PC-9 (cell line): ENCODE measurements at regions not wholly inside any gene's neighbourhood (a gene's known extent, or its start where the extent isn't known, plus 50 kb on each side); places are given as distances from the start of the nearest gene placed in this dataset.
A peak's percentile ranks its signal among the peaks of the same experiment; 100 is the strongest.

ENCODE experiments used
- BruUV-seq: library from RNA; stranded (reverse); fragments of 400-500 nt; replicated peaks from 2 replicates; lab custom pipeline; 2021; lab: Mats Ljungman, UMichigan
- CTCF ChIA-PET: fragments of 300-600 bp; sonication (Branson Sonifier 250); formaldehyde crosslinking; loops from one replicate; lab custom pipeline; 2022; ENCODE audit warnings: antibody characterized with exemption; lab: Charles Lee
- POLR2A ChIA-PET: fragments of 300-600 bp; sonication (Branson Sonifier 250); formaldehyde crosslinking; loops from one replicate; lab custom pipeline; 2022; ENCODE audit warnings: antibody characterized with exemption; ENCODE audit not compliant: unreplicated experiment; lab: Charles Lee
- DNase-seq, 2 experiments: peaks; one replicate each; pipeline versions ENCODE4 v3.0.0 to v3.0.0-alpha.2; 2015 to 2022; ENCODE audit warnings: mixed read lengths in 1 of 2
- H2AFZ ChIP-seq: fragments of 200-600 bp; sonication (generic); 2 replicates; pipeline ENCODE4 v1.8.1; 2017; ENCODE audit warnings: antibody characterized with exemption
- H3F3A ChIP-seq: fragments of 200-600 bp; sonication (generic); 2 replicates; pipeline ENCODE4 v1.8.1; 2017; ENCODE audit warnings: antibody characterized with exemption, mild to moderate bottlenecking, low read depth; ENCODE audit not compliant: insufficient read depth
- H3K27ac ChIP-seq: fragments of 200-600 bp; sonication (generic); 2 replicates; pipeline ENCODE4 v1.6.1; 2016; ENCODE audit warnings: mixed run types
- H3K27me3 ChIP-seq: fragments of 200-600 bp; sonication (generic); 2 replicates; pipeline ENCODE4 v1.6.1; 2016; ENCODE audit warnings: low read depth, mixed run types; ENCODE audit not compliant: insufficient read depth
- H3K36me3 ChIP-seq: fragments of 200-600 bp; sonication (generic); 2 replicates; pipeline ENCODE4 v1.6.1; 2016; ENCODE audit warnings: low read depth, mixed run types
- H3K4me1 ChIP-seq: fragments of 200-600 bp; sonication (generic); replicated peaks from 2 replicates; pipeline ENCODE4 v1.6.1; 2016; ENCODE audit warnings: mixed run types; ENCODE audit not compliant: insufficient read depth
- H3K4me2 ChIP-seq: fragments of 200-600 bp; sonication (generic); 2 replicates; pipeline ENCODE4 v1.6.1; 2017; ENCODE audit warnings: mixed run types
- H3K4me3 ChIP-seq: fragments of 200-600 bp; sonication (generic); 2 replicates; pipeline ENCODE4 v1.6.1; 2016; ENCODE audit warnings: mixed run types
- H3K79me2 ChIP-seq: fragments of 200-600 bp; sonication (generic); 2 replicates; pipeline ENCODE4 v1.6.1; 2017; ENCODE audit warnings: low read depth, mixed run types
- H3K9me2 ChIP-seq: fragments of 200-600 bp; sonication (generic); 2 replicates; pipeline ENCODE4 v1.8.1; 2017; ENCODE audit warnings: mild to moderate bottlenecking; ENCODE audit not compliant: insufficient read depth
- H3K9me3 ChIP-seq: fragments of 200-600 bp; sonication (generic); 2 replicates; pipeline ENCODE4 v1.8.1; 2016; ENCODE audit warnings: low read depth; ENCODE audit not compliant: insufficient read depth
- H4K20me1 ChIP-seq: fragments of 200-600 bp; sonication (generic); 2 replicates; pipeline ENCODE4 v1.8.1; 2017; ENCODE audit not compliant: insufficient read depth
- EZH2 ChIP-seq: fragments of 200-600 bp; sonication (generic); IDR thresholded peaks from 2 replicates; pipeline ENCODE4 v1.8.0; 2017; ENCODE audit warnings: antibody characterized with exemption, low read depth
- intact Hi-C: fragments of 100-400 bp; cut with micrococcal nuclease; formaldehyde crosslinking; loops from one replicate; pipeline ENCODE4 v1.10.0; 2022; ENCODE audit not compliant: unreplicated experiment
- TF ChIP-seq, protein P1 (sequence below): fragments of 200-600 bp; sonication (generic); conservative IDR thresholded peaks from 2 replicates; pipeline ENCODE4 v1.6.1; 2017; ENCODE audit warnings: mixed run types, antibody characterized with exemption, mild to moderate bottlenecking, moderate library complexity

- no peak for TF ChIP-seq EZH2
- TF ChIP-seq, protein P1, sequence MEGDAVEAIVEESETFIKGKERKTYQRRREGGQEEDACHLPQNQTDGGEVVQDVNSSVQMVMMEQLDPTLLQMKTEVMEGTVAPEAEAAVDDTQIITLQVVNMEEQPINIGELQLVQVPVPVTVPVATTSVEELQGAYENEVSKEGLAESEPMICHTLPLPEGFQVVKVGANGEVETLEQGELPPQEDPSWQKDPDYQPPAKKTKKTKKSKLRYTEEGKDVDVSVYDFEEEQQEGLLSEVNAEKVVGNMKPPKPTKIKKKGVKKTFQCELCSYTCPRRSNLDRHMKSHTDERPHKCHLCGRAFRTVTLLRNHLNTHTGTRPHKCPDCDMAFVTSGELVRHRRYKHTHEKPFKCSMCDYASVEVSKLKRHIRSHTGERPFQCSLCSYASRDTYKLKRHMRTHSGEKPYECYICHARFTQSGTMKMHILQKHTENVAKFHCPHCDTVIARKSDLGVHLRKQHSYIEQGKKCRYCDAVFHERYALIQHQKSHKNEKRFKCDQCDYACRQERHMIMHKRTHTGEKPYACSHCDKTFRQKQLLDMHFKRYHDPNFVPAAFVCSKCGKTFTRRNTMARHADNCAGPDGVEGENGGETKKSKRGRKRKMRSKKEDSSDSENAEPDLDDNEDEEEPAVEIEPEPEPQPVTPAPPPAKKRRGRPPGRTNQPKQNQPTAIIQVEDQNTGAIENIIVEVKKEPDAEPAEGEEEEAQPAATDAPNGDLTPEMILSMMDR, result no peak
- POLR2A ChIA-PET, result interaction anchor here (0.7 kb wide), 1 partner anchor 86 kb away, joined by 9 read pairs; no protein-coding TSS in a partner anchor
Measured at GRCh38 chr1:31521761-31522555, 54.4 kb upstream of the TINAGL1 start.

GRCh38 chr1:31522556-31522845, 53.8 kb upstream of the TINAGL1 start:
- no peak for TF ChIP-seq EZH2
- TF ChIP-seq, protein P1, result no peak
- no peak for DNase-seq
- peak overlapping the region; percentile 20; the same call in 1 of the 2 replicates for H3K4me2 ChIP-seq
- no peaks in the 10 kb centered on the region for H3K36me3 ChIP-seq
- H4K20me1 ChIP-seq, result no peaks in the 10 kb centered on the region
- no peaks in the 10 kb centered on the region for H3K27me3 ChIP-seq
- no TSS peak for BruUV-seq
- H2AFZ ChIP-seq, result no peak overlapping the region
- CTCF ChIA-PET, result no interaction called here
- intact Hi-C loops, result no loop called here
- POLR2A ChIA-PET, result no interaction called here
- no peak overlapping the region for H3K4me3 ChIP-seq
- H3K79me2 ChIP-seq, result no peaks in the 10 kb centered on the region
- peaks cover 3% of the 10 kb centered on the region; the same call in 1 of the 2 replicates for H3K9me3 ChIP-seq
- H3F3A ChIP-seq, result peaks cover 38% of the 10 kb centered on the region
- H3K4me1 ChIP-seq, result peaks cover 44% of the 10 kb centered on the region
- no peak overlapping the region for H3K27ac ChIP-seq
- H3K9me2 ChIP-seq, result no peaks in the 10 kb centered on the region

More at GRCh38 chr1:31521761-31522555, 54.4 kb upstream of the TINAGL1 start:
- Histone ChIP-seq H3K79me2 (no peaks in the 10 kb centered on the region), H3K4me2 (no peak overlapping the region), H3K27me3 (no peaks in the 10 kb centered on the region), H3F3A (peaks cover 38% of the 10 kb centered on the region), H4K20me1 (no peaks in the 10 kb centered on the region), H3K27ac (no peak overlapping the region), H3K4me3 (no peak overlapping the region), H3K9me3 (peaks cover 2% of the 10 kb centered on the region; the same call in 1 of the 2 replicates), H3K36me3 (no peaks in the 10 kb centered on the region), H2AFZ (no peak overlapping the region), H3K9me2 (no peaks in the 10 kb centered on the region), H3K4me1 (peaks cover 44% of the 10 kb centered on the region)
- CTCF ChIA-PET, result no interaction called here
- no TSS peak for BruUV-seq
- no peak for DNase-seq
- intact Hi-C loops, result no loop called here

DNA sequence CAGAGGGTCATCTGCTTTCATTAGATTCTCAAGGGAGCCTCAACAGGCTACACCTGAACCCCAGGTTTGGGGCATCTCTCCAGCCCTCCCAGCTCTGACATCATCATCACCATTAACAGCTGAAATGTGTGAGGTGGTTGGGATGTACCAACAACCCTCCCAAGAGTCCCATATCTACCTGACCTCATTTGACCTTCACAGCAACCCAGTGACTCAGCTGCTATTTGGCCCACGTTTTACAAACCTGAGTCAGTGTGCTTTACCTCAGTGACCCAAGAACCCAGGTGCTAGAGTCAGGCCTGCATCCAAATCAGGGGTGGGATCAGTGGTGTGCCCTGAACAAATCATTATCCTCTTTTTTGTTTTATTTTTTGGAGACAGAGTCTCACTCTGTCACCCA, 53.3 kb upstream of the TINAGL1 start:
- intact Hi-C loops, result no loop called here
- H3K9me3 ChIP-seq, result peaks cover 3% of the 10 kb centered on the region; the same call in 1 of the 2 replicates
- H4K20me1 ChIP-seq, result no peaks in the 10 kb centered on the region
- CTCF ChIA-PET, result no interaction called here
- POLR2A ChIA-PET, result no interaction called here
- H3K9me2 ChIP-seq, result no peaks in the 10 kb centered on the region
- H3K36me3 ChIP-seq, result no peaks in the 10 kb centered on the region
- peak overlapping the region; percentile 20 for H3K4me2 ChIP-seq
- H2AFZ ChIP-seq, result no peak overlapping the region
- no TSS peak for BruUV-seq
- H3F3A ChIP-seq, result peaks cover 38% of the 10 kb centered on the region
- no peaks in the 10 kb centered on the region for H3K79me2 ChIP-seq
- TF ChIP-seq, protein P1, result no peak
- no peak for TF ChIP-seq EZH2
- H3K4me1 ChIP-seq, result peaks cover 44% of the 10 kb centered on the region
- no peaks in the 10 kb centered on the region for H3K27me3 ChIP-seq
- DNase-seq, result peak in 1 of 2 experiments; percentile 82
- H3K27ac ChIP-seq, result no peak overlapping the region
- no peak overlapping the region for H3K4me3 ChIP-seq
